K562 (cell line): ENCODE measurements at regions not wholly inside any gene's neighbourhood (a gene's known extent, or its start where the extent isn't known, plus 50 kb on each side); places are given as distances from the start of the nearest gene placed in this dataset.

Source experiments
- CTCF ChIP-seq, 3 experiments: IDR thresholded peaks in 2 of 3; conservative IDR thresholded peaks in 1 of 3; 2 replicates each; pipeline ENCODE4 v1.5.1; 2011 to 2012; ENCODE audit warnings: low read length in 3 of 3, mild to moderate bottlenecking in 3 of 3, control low read depth in 2 of 3, improper control_type of control experiment in 1 of 3, inconsistent platforms in 1 of 3, low read depth in 1 of 3, mixed read lengths in 1 of 3, moderate library complexity in 1 of 3; ENCODE audit not compliant: insufficient read depth in 2 of 3
- GMEB1 ChIP-seq: fragments of 250-450 bp; sonication (Bioruptor Pico); IDR thresholded peaks from 2 replicates; pipeline ENCODE4 v1.4.0; 2020; ENCODE audit warnings: mild to moderate bottlenecking
- HDAC6 ChIP-seq: IDR thresholded peaks from 2 replicates; pipeline ENCODE4 v1.6.1; 2012; ENCODE audit warnings: low read depth, mild to moderate bottlenecking, control low read depth, inconsistent platforms, low read length, moderate library complexity
- MTA1 ChIP-seq: fragments of 450-650 bp; IDR thresholded peaks from 2 replicates; pipeline ENCODE4 v1.6.1; 2017; ENCODE audit warnings: borderline replicate concordance
- NR1H2 ChIP-seq: sonication (generic); formaldehyde crosslinking; IDR thresholded peaks from 2 replicates; pipeline ENCODE4 v1.4.0; 2020; ENCODE audit warnings: mild to moderate bottlenecking, missing genetic modification reagents
- NRF1 ChIP-seq, 2 experiments: fragments of 450-650 bp; IDR thresholded peaks in 1 of 2; conservative IDR thresholded peaks in 1 of 2; 2 replicates each; pipeline ENCODE4 v1.6.1; 2014; ENCODE audit warnings: mild to moderate bottlenecking in 2 of 2
- REST ChIP-seq, 2 experiments: fragments of 450-650 bp; formaldehyde crosslinking in 1 of 2; IDR thresholded peaks; 2 replicates each; pipeline versions ENCODE4 v1.4.0 to v1.6.1; 2014 to 2020; ENCODE audit warnings: mild to moderate bottlenecking in 2 of 2, borderline replicate concordance in 1 of 2, low read depth in 1 of 2
- SOX6 ChIP-seq: fragments of 450-650 bp; IDR thresholded peaks from 2 replicates; pipeline ENCODE4 v1.6.1; 2014; ENCODE audit warnings: mild to moderate bottlenecking
- TCF7 ChIP-seq: sonication (generic); IDR thresholded peaks from 2 replicates; pipeline ENCODE4 v1.6.1; 2016; ENCODE audit warnings: antibody characterized with exemption, borderline replicate concordance
- TOE1 ChIP-seq, 2 experiments: fragments of 450-650 bp in 1 of 2; sonication (generic) in 1 of 2; formaldehyde crosslinking in 1 of 2; IDR thresholded peaks; 2 replicates each; pipeline versions ENCODE4 v1.7.1 to v1.8.0; 2016 to 2022; ENCODE audit warnings: borderline replicate concordance in 2 of 2, mild to moderate bottlenecking in 2 of 2, antibody characterized with exemption in 1 of 2, inconsistent platforms in 1 of 2, low read depth in 1 of 2, missing genetic modification reagents in 1 of 2, moderate library complexity in 1 of 2
- XRCC5 ChIP-seq: fragments of 200-400 bp; formaldehyde crosslinking; IDR thresholded peaks from 2 replicates; pipeline ENCODE4 v1.6.1; 2017; ENCODE audit warnings: low read depth, mild to moderate bottlenecking, low read length
- ZBTB9 ChIP-seq: fragments of 450-650 bp; formaldehyde crosslinking; IDR thresholded peaks from 2 replicates; pipeline ENCODE4 v1.4.0; 2020; ENCODE audit warnings: mild to moderate bottlenecking, moderate library complexity
- ZHX1 ChIP-seq: fragments of 150-350 bp; conservative IDR thresholded peaks from 2 replicates; pipeline ENCODE4 v1.6.1; 2014; ENCODE audit warnings: low read length
- ZZZ3 ChIP-seq: fragments of 450-650 bp; IDR thresholded peaks from 2 replicates; pipeline ENCODE4 v1.6.1; 2016; ENCODE audit warnings: antibody characterized with exemption, mild to moderate bottlenecking, moderate library complexity

- TF ChIP-seq NRF1 (conservative IDR thresholded peaks at IDR 0.05 in 1 of 2, IDR thresholded peaks at IDR 0.05 in 1 of 2): no peak
- no peak for TF ChIP-seq CTCF (IDR thresholded peaks at IDR 0.05 in 2 of 3, conservative IDR thresholded peaks at IDR 0.05 in 1 of 3; ENCODE audit: insufficient read depth in 2 of 3, low read depth in 1 of 3, low read length in 3 of 3)
- TF ChIP-seq NR1H2 (CRISPR knock-in tag): no peak
- TF ChIP-seq GMEB1: no peak
- no peak for TF ChIP-seq SOX6
- no peak for TF ChIP-seq HDAC6
- TF ChIP-seq ZBTB9 (CRISPR knock-in tag): no peak
- TF ChIP-seq TCF7: no peak
- TF ChIP-seq XRCC5: no peak
- no peak for TF ChIP-seq REST (IDR thresholded peaks at IDR 0.05; ENCODE audit: borderline replicate concordance)
- TF ChIP-seq REST (CRISPR knock-in tag; IDR thresholded peaks at IDR 0.05; ENCODE audit: low read depth): no peak
- TF ChIP-seq ZHX1: no peak
- TF ChIP-seq ZZZ3: no peak
- no peak for TF ChIP-seq TOE1 (IDR thresholded peaks at IDR 0.05; ENCODE audit: borderline replicate concordance)
- no peak for TF ChIP-seq TOE1 (CRISPR knock-in tag; IDR thresholded peaks at IDR 0.05; ENCODE audit: borderline replicate concordance, low read depth)
- no peak for TF ChIP-seq MTA1
Measured at GRCh38 chr6:21828704-21829103, 235.2 kb downstream of the SOX4 start.
